ENCODE measurements at regions not wholly inside any gene's neighbourhood (a gene's known extent, or its start where the extent isn't known, plus 50 kb on each side); places are given as distances from the start of the nearest gene placed in this dataset.

DNA sequence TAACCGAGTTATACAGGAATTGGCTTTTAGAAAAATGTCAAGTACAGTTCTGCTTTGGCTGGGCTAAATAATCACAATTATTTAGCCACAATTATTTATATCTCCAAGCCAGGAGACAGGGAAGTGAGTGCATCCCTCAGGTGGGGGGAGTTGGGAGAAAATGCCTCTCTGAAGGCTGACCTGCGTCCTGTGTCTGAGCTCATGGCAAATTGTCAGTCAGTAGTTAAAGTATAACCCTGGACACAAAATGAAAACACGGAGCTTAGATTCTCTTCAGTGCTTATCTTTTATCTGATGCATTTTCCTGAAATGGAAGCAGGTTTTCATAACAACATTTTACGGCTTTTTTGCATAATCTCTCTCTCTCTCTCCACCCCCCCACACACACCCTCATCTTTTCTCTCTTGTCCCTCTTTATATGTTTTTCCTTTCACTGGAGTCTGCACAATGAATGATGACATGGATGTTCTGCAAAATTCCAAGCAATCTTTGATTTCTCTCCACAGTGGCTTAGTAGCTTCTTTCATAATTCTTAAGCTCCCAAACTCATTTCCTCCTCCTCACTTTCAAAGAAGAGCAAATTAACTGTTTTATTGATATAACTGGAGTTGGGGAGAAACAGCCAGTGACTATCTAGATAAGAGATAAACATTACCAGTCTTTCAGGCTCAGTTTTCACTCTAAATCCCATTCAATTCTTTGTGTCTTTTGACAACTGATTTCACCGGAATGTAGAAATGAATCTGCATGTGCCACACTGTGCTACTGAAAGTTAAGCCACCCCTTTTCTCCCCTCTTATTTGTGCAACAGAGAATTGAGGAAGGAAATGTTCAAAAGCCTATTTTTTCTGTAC is 521.4 kb upstream of the GHITM start:
- TF ChIP-seq POLR2A (IDR thresholded peaks at IDR 0.05) = no peak
- TF ChIP-seq, protein P1, sequence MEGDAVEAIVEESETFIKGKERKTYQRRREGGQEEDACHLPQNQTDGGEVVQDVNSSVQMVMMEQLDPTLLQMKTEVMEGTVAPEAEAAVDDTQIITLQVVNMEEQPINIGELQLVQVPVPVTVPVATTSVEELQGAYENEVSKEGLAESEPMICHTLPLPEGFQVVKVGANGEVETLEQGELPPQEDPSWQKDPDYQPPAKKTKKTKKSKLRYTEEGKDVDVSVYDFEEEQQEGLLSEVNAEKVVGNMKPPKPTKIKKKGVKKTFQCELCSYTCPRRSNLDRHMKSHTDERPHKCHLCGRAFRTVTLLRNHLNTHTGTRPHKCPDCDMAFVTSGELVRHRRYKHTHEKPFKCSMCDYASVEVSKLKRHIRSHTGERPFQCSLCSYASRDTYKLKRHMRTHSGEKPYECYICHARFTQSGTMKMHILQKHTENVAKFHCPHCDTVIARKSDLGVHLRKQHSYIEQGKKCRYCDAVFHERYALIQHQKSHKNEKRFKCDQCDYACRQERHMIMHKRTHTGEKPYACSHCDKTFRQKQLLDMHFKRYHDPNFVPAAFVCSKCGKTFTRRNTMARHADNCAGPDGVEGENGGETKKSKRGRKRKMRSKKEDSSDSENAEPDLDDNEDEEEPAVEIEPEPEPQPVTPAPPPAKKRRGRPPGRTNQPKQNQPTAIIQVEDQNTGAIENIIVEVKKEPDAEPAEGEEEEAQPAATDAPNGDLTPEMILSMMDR (IDR thresholded peaks at IDR 0.05) = no peak
- no peak for DNase-seq (ENCODE audit: low spot score in 2 of 2)
- H3K4me3 ChIP-seq (ENCODE audit: low read depth, poor library complexity, severe bottlenecking) = no peak overlapping the region
- WGBS, 2 donors = 48 to 55% methylated on average over 5 of the region's 5 CpGs
- intact Hi-C loops (cut with DNase I; ENCODE audit: low total_unique reads) = no loop called here

DNA sequence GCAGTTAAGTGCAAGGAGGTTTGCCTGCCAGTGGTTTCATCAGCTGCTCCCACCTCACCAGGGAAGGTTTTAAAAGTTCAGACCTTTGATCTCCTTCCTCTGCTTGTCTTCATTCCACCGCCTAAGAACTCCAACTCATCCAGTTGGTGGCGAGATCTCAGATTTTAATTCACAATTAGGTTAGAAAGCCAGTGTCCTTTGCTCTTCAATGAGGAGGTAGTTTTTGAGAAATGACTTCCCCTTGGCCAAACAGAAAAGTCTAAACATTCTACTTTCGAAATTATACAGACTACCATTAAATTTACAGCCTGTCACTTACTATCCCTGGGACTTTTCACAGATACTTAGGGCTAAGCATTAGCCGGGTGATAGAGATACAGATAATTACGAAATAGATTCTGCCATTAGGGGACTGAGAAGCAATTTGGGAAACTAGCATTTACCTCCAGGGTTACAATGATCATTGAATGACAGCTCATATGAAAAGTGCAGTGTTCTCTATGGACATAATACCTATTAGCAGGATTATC is 513.4 kb upstream of the GHITM start:
- no peak for TF ChIP-seq POLR2A (IDR thresholded peaks at IDR 0.05)
- TF ChIP-seq, protein P1 (IDR thresholded peaks at IDR 0.05) = no peak
- intact Hi-C loops (cut with DNase I; ENCODE audit: low total_unique reads) = no loop called here
- DNase-seq (ENCODE audit: low spot score in 2 of 2) = no peak
- no peak overlapping the region for H3K4me3 ChIP-seq (ENCODE audit: low read depth, poor library complexity, severe bottlenecking)
- 65 to 69% methylated on average over 5 of the region's 5 CpGs for WGBS, 2 donors

DNA sequence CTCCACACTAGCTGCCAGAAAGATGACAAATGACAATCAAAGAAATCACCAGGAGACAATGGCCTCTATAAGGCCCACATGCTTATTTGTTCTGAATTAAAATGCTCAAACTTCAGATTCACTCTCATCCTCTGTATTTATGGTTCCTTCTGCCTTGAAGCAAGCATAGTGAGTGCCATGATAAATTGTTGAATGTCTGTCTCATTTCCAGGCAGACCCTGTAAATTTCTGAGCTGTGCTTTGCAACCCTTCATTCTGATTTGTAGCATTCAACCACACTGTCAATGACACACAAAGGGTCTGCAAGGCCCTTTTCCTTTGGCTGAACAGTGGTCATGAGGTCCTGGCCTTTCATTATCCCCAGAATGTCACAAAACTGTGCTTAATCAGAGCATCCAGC is 506.6 kb upstream of the GHITM start:
- DNase-seq (ENCODE audit: low spot score in 2 of 2) = no peak
- intact Hi-C loops (cut with DNase I; ENCODE audit: low total_unique reads) = no loop called here
- H3K4me3 ChIP-seq (ENCODE audit: low read depth, poor library complexity, severe bottlenecking) = no peak overlapping the region
- TF ChIP-seq POLR2A (IDR thresholded peaks at IDR 0.05) = no peak
- TF ChIP-seq, protein P1 (IDR thresholded peaks at IDR 0.05) = no peak

DNA sequence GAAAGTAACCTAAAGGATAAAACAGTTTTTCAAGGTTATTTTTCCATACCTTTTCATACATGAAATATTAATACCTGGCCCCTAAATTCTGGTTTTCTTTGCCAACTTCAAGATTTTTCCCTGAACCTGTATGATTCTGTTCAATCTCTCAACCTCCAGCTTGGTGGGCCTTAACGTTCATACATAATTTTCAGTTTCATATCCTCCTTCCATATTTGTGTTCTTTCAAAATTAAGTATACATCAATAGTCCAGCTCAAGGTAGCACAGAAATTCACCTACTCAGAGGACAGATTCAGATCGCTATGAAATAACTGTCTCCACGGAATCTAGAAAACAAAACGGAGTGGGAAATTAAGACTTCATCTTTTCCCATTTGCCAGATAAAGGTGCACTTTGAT is 505.8 kb upstream of the GHITM start:
- TF ChIP-seq POLR2A (IDR thresholded peaks at IDR 0.05) = no peak
- TF ChIP-seq, protein P1 (IDR thresholded peaks at IDR 0.05) = no peak
- 93 to 95% methylated on average over 4 of the region's 4 CpGs for WGBS, 2 donors

DNA sequence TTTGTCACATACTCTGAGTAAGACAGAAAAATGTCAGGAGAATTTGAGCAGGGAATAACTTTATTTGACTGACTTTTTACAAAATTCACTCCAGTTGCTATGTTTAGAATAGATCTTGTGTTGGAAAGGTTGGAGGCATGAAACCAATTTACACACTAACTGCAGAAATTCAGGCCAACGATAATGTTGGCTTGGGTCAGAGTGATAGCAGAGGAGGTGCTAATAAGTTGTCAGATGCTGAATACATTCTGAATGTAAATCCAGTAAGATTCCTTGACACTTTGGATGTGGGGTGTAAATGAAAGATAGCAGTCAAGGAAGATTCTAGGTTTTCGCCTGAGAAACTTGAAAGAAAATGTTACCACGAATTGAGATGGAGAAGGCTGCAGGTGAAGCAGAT is 502.5 kb upstream of the GHITM start:
- WGBS, 2 donors = 89 to 91% methylated on average over 3 of the region's 3 CpGs
- TF ChIP-seq, protein P1 (IDR thresholded peaks at IDR 0.05) = no peak
- TF ChIP-seq POLR2A (IDR thresholded peaks at IDR 0.05) = no peak
- H3K4me3 ChIP-seq (ENCODE audit: low read depth, poor library complexity, severe bottlenecking) = no peak overlapping the region
- no peak for DNase-seq (ENCODE audit: low spot score in 2 of 2)
- intact Hi-C loops (cut with DNase I; ENCODE audit: low total_unique reads) = no loop called here

More for the DNA sequence above, 505.8 kb upstream of the GHITM start:
- no peak for DNase-seq (ENCODE audit: low spot score in 2 of 2)
- intact Hi-C loops (cut with DNase I; ENCODE audit: low total_unique reads) = no loop called here
- H3K4me3 ChIP-seq (ENCODE audit: low read depth, poor library complexity, severe bottlenecking) = no peak overlapping the region
